ENCODE measurements at regions not wholly inside any gene's neighbourhood (a gene's known extent, or its start where the extent isn't known, plus 50 kb on each side); places are given as distances from the start of the nearest gene placed in this dataset.

GRCh38 chr2:147297820-147298219 is 547.0 kb upstream of the ACVR2A start:
- Histone ChIP-seq H2AFZ (ENCODE audit: low read length) (no peak overlapping the region), H2AK5ac (ENCODE audit: insufficient read length, low read length) (no peak overlapping the region), H3K18ac (ENCODE audit: insufficient read length, low read depth, low read length) (no peak overlapping the region), H4K8ac (replicated peaks; ENCODE audit: insufficient read length, low read depth, low read length) (no peak overlapping the region), H3K9me3 (ENCODE audit: control insufficient read depth, low read depth, low read length) (no peaks in the 10 kb centered on the region), H3K79me1 (ENCODE audit: insufficient read depth, low read depth, low read length, poor library complexity, severe bottlenecking) (no peaks in the 10 kb centered on the region), H3K4me2 (ENCODE audit: insufficient read depth, insufficient read length, low read length) (no peak overlapping the region), H3K4me1 (ENCODE audit: insufficient read depth, low read length) (no peaks in the 10 kb centered on the region), H3T11ph (ENCODE audit: low read length) (no peak overlapping the region), H3K27me3 (ENCODE audit: insufficient read depth, low read length) (no peaks in the 10 kb centered on the region), H2BK120ac (ENCODE audit: low read depth, low read length, poor library complexity, severe bottlenecking) (no peak overlapping the region), H3K4ac (ENCODE audit: low read depth, low read length) (no peak overlapping the region), H2BK15ac (ENCODE audit: low read depth, low read length) (no peak overlapping the region), H3K9ac (ENCODE audit: extremely low read depth, insufficient read length, low read length) (no peak overlapping the region), H4K91ac (ENCODE audit: insufficient read length, low read depth, low read length) (no peak overlapping the region), H3K56ac (ENCODE audit: insufficient read length, low read depth, low read length) (no peak overlapping the region), H4K5ac (ENCODE audit: insufficient read length, low read depth, low read length) (no peak overlapping the region), H3K14ac (ENCODE audit: insufficient read depth, low read length) (no peak overlapping the region), H2BK5ac (ENCODE audit: insufficient read length, low read length) (no peak overlapping the region), H2BK20ac (ENCODE audit: low read depth, low read length, poor library complexity, severe bottlenecking) (no peak overlapping the region), H4K20me1 (ENCODE audit: control insufficient read depth, insufficient read depth, insufficient read length) (no peaks in the 10 kb centered on the region), H3K23ac (ENCODE audit: insufficient read length, low read depth, low read length) (no peak overlapping the region), H3K79me2 (ENCODE audit: insufficient read depth, low read length) (no peaks in the 10 kb centered on the region), H3K27ac (ENCODE audit: insufficient read length, low read depth, low read length) (no peak overlapping the region), H3K23me2 (ENCODE audit: insufficient read length, low read depth, low read length, poor library complexity, severe bottlenecking) (no peaks in the 10 kb centered on the region), H2BK12ac (ENCODE audit: insufficient read length, low read depth, low read length) (no peak overlapping the region)
- H3K27me3 Mint-ChIP-seq (ENCODE audit: low read depth) = no peaks in the 10 kb centered on the region
- DNase-seq = no peak
- no peak overlapping the region for H3K27ac Mint-ChIP-seq
- H3K4me3 Mint-ChIP-seq = no peak overlapping the region
- no peak for TF ChIP-seq CTCF (conservative IDR thresholded peaks at IDR 0.05)
- H3K4me1 Mint-ChIP-seq = no peaks in the 10 kb centered on the region
- no peaks in the 10 kb centered on the region; a peak in 1 of 7 replicates for H3K36me3 Mint-ChIP-seq (ENCODE audit: insufficient read depth in 1 of 3, low read depth in 3 of 3)
- no CpG with 5 or more reads among the region's 3 CpGs for WGBS (ENCODE audit: extremely low coverage, insufficient read length, low lambda C conversion rate)
- H3K9me3 Mint-ChIP-seq = no peaks in the 10 kb centered on the region
